Ascending aorta (tissue), 2 donors: ENCODE measurements at regions not wholly inside any gene's neighbourhood (a gene's known extent, or its start where the extent isn't known, plus 50 kb on each side); places are given as distances from the start of the nearest gene placed in this dataset.

ENCODE experiments used
- DNase-seq, 2 donors: peaks; one replicate each; pipeline ENCODE4 v3.0.0-alpha.2; 2019; ENCODE audit warnings: low spot score in 2 of 2
- H3K27ac ChIP-seq, 2 donors: fragments of 200-600 bp; sonication (generic); one replicate each; pipeline ENCODE4 v1.5.1; 2016 to 2017; ENCODE audit warnings: mild to moderate bottlenecking in 1 of 2
- H3K27me3 ChIP-seq: fragments of 200-600 bp; sonication (generic); one replicate; pipeline ENCODE4 v1.5.1; 2017
- H3K36me3 ChIP-seq, 2 donors: fragments of 200-600 bp; sonication (generic); one replicate each; pipeline ENCODE4 v1.5.1; 2016
- H3K4me1 ChIP-seq, 2 donors: fragments of 200-600 bp; sonication (generic); one replicate each; pipeline ENCODE4 v1.5.1; 2016 to 2017; ENCODE audit warnings: mild to moderate bottlenecking in 1 of 2
- H3K4me3 ChIP-seq, 2 donors: fragments of 200-600 bp; sonication (generic); one replicate each; pipeline ENCODE4 v1.5.1; 2016 to 2017; ENCODE audit warnings: mild to moderate bottlenecking in 1 of 2
- H3K9me3 ChIP-seq, 2 donors: fragments of 200-600 bp; sonication (generic); one replicate each; pipeline ENCODE4 v1.5.1; 2016
- CTCF ChIP-seq, 3 experiments: fragments of 200-600 bp in 2 of 3; fragments of 450-650 bp in 1 of 3; sonication (generic) in 2 of 3; IDR thresholded peaks; one replicate each; pipeline ENCODE4 v1.5.1; 2016 to 2019; ENCODE audit warnings: antibody characterized with exemption in 3 of 3, mild to moderate bottlenecking in 1 of 3, moderate library complexity in 1 of 3
- intact Hi-C: fragments of 100-400 bp; cut with DNase I; formaldehyde crosslinking; loops from one replicate; pipeline ENCODE4 v1.15.1; 2023

DNA sequence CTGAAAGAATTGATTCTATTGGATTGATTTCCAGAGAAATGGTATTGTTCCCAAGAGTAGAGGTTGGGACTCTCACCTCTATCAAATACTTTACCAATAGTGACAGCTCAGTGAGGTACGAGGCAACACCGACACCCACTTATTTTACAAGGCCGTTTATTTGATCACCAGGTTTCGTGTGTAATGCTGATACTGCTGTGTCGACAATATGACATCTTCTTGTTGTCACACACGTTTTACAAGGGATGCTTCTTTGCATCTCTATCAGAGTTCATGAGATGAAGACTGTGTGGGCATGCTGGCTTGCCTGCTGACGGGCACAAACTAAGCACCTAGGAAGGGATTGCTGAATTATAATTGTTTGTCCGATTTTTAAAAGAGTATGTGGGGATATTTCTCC lies 217.8 kb upstream of the EGLN3 start:
- Histone ChIP-seq H3K27me3 (no peaks in the 10 kb centered on the region), H3K27ac (no peak overlapping the region), H3K36me3 (no peaks in the 10 kb centered on the region), H3K4me1 (peaks cover 5 to 8% of the 10 kb centered on the region in 2 donors), H3K4me3 (no peak overlapping the region), H3K9me3 (no peaks in the 10 kb centered on the region)
- DNase-seq: no peak
- TF ChIP-seq CTCF (IDR thresholded peaks at IDR 0.05): no peak
- intact Hi-C loops: no loop called here

DNA sequence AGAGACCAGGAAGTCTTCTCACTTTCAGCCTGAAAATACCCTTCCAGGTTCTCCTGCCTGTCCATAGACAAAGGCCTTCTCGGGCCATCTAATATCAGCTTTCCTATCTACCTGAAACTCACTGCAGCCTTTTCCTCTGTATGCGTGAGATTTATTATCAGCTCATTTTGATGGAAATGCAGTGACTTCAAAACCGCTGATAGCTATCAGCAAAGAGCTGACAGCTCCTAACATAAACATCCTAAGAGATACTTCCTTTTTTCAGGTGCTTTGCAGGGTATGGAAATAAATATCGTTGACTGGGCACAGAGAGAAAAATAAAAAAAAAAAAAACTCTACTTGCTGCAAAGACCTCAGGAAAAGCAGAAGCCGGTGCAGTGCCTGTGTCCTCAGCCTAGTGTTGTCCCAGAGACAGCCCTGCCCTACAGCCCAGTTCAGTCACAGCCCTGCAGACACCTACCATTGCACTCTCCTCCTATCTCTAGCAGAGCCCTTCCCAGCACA lies 215.0 kb upstream of the EGLN3 start:
- Histone ChIP-seq H3K27ac (no peak overlapping the region), H3K27me3 (no peaks in the 10 kb centered on the region), H3K4me3 (no peak overlapping the region), H3K4me1 (no peaks in the 10 kb centered on the region), H3K36me3 (no peaks in the 10 kb centered on the region), H3K9me3 (no peaks in the 10 kb centered on the region)
- no peak for DNase-seq
- TF ChIP-seq CTCF (IDR thresholded peaks at IDR 0.05): no peak
- intact Hi-C loops: no loop called here

GRCh38 chr14:34164162-34164864 lies 213.4 kb upstream of the EGLN3 start:
- intact Hi-C loops: no loop called here
- no peaks in the 10 kb centered on the region for H3K9me3 ChIP-seq
- H3K4me1 ChIP-seq: no peaks in the 10 kb centered on the region
- H3K27me3 ChIP-seq: no peaks in the 10 kb centered on the region
- no peak overlapping the region for H3K27ac ChIP-seq
- TF ChIP-seq CTCF (IDR thresholded peaks at IDR 0.05): no peak
- H3K36me3 ChIP-seq: no peaks in the 10 kb centered on the region
- no peak for DNase-seq
- no peak overlapping the region for H3K4me3 ChIP-seq

- Histone ChIP-seq H3K27me3 (no peaks in the 10 kb centered on the region), H3K4me3 (no peak overlapping the region), H3K36me3 (no peaks in the 10 kb centered on the region), H3K27ac (no peak overlapping the region), H3K4me1 (no peaks in the 10 kb centered on the region), H3K9me3 (no peaks in the 10 kb centered on the region)
- TF ChIP-seq CTCF (IDR thresholded peaks at IDR 0.05): no peak
- DNase-seq: no peak
- intact Hi-C loops: no loop called here
Measured at GRCh38 chr14:34161351-34162082, 210.6 kb upstream of the EGLN3 start.

- DNase-seq: no peak
- intact Hi-C loops: no loop called here
- Histone ChIP-seq H3K9me3 (no peaks in the 10 kb centered on the region), H3K4me1 (no peaks in the 10 kb centered on the region), H3K4me3 (no peak overlapping the region), H3K27me3 (no peaks in the 10 kb centered on the region), H3K36me3 (no peaks in the 10 kb centered on the region), H3K27ac (no peak overlapping the region)
- no peak for TF ChIP-seq CTCF (IDR thresholded peaks at IDR 0.05)
Measured at GRCh38 chr14:34160619-34161018, 209.7 kb upstream of the EGLN3 start.
